Activated CD8-positive, alpha-beta memory T cell treated with anti-CD3 and anti-CD28 coated beads for 24 hours (primary cell): ENCODE measurements at regions not wholly inside any gene's neighbourhood (a gene's known extent, or its start where the extent isn't known, plus 50 kb on each side); places are given as distances from the start of the nearest gene placed in this dataset.

Experiments used
- DNase-seq: peaks from one replicate; pipeline ENCODE4 v3.0.0-alpha.2; 2020

- DNase-seq, result no peak
Observed at GRCh38 chr2:237171396-237171795, 85.7 kb downstream of the COPS8 start.

GRCh38 chr2:237171881-237172280 lies 86.2 kb downstream of the COPS8 start:
- no peak for DNase-seq

GRCh38 chr2:237177052-237177451 lies 91.4 kb downstream of the COPS8 start:
- DNase-seq, result no peak

GRCh38 chr2:237177986-237178385 lies 92.3 kb downstream of the COPS8 start:
- no peak for DNase-seq

- DNase-seq, result no peak
Observed at GRCh38 chr2:237178396-237178795, 92.7 kb downstream of the COPS8 start.

- no peak for DNase-seq
Observed at GRCh38 chr2:237179161-237179560, 93.5 kb downstream of the COPS8 start.

GRCh38 chr2:237180187-237180586 lies 94.5 kb downstream of the COPS8 start:
- DNase-seq, result no peak

- no peak for DNase-seq
Observed at GRCh38 chr2:237180987-237181386, 95.3 kb downstream of the COPS8 start.

GRCh38 chr2:237181844-237182243 lies 96.2 kb downstream of the COPS8 start:
- no peak for DNase-seq

- DNase-seq, result no peak
Observed at GRCh38 chr2:237182422-237183123, 96.9 kb downstream of the COPS8 start.

- DNase-seq, result no peak
Observed at GRCh38 chr2:237184192-237184918, 98.7 kb downstream of the COPS8 start.

GRCh38 chr2:237184919-237185552 lies 99.3 kb downstream of the COPS8 start:
- DNase-seq, result no peak

GRCh38 chr2:237185553-237185925 lies 99.8 kb downstream of the COPS8 start:
- no peak for DNase-seq

- no peak for DNase-seq
Observed at GRCh38 chr2:237189799-237190198, 104.1 kb downstream of the COPS8 start.

GRCh38 chr2:237190966-237191713 lies 105.5 kb downstream of the COPS8 start:
- DNase-seq, result no peak

GRCh38 chr2:237191714-237192081 lies 106.0 kb downstream of the COPS8 start:
- no peak for DNase-seq

GRCh38 chr2:237192881-237193280 lies 107.2 kb downstream of the COPS8 start:
- no peak for DNase-seq

- no peak for DNase-seq
Observed at GRCh38 chr2:237193436-237193835, 107.7 kb downstream of the COPS8 start.

GRCh38 chr2:237194081-237194480 lies 108.4 kb downstream of the COPS8 start:
- no peak for DNase-seq

- DNase-seq, result no peak
Observed at GRCh38 chr2:237194906-237195305, 109.2 kb downstream of the COPS8 start.

- no peak for DNase-seq
Observed at GRCh38 chr2:237195396-237196120, 109.9 kb downstream of the COPS8 start.

- no peak for DNase-seq
Observed at GRCh38 chr2:237196409-237196808, 110.7 kb downstream of the COPS8 start.
